HL-60 (cell line): ENCODE measurements at regions not wholly inside any gene's neighbourhood (a gene's known extent, or its start where the extent isn't known, plus 50 kb on each side); places are given as distances from the start of the nearest gene placed in this dataset.

Experiments used
- CTCF ChIP-seq: IDR thresholded peaks from one replicate; pipeline ENCODE4 v1.5.1; 2011; ENCODE audit warnings: low read length, control low read depth, inconsistent platforms; ENCODE audit not compliant: insufficient read depth
- POLR2AphosphoS5 ChIP-seq: IDR thresholded peaks from 2 replicates; pipeline ENCODE4 v1.6.1; 2012; ENCODE audit warnings: low read depth
- REST ChIP-seq: IDR thresholded peaks from 2 replicates; pipeline ENCODE4 v1.6.1; 2012; ENCODE audit warnings: low read depth; ENCODE audit not compliant: insufficient replicate concordance
- SPI1 ChIP-seq: IDR thresholded peaks from 2 replicates; pipeline ENCODE4 v1.6.1; 2012; ENCODE audit warnings: low read depth, mild to moderate bottlenecking, borderline replicate concordance

GRCh38 chr4:106681381-106681921 lies 312.9 kb upstream of the GIMD1 start:
- TF ChIP-seq CTCF (no peak), POLR2AphosphoS5 (no peak), SPI1 (no peak), REST (no peak)
